ENCODE measurements at regions not wholly inside any gene's neighbourhood (a gene's known extent, or its start where the extent isn't known, plus 50 kb on each side); places are given as distances from the start of the nearest gene placed in this dataset.

- Histone ChIP-seq H3K27me3 (ENCODE audit: insufficient read depth, low read length) (no peaks in the 10 kb centered on the region), H3K4me3 (ENCODE audit: low read length) (no peak overlapping the region), H3K36me3 (ENCODE audit: insufficient read depth, low read depth, low read length) (no peaks in the 10 kb centered on the region), H3K9ac (ENCODE audit: low read depth, low read length) (no peak overlapping the region), H3K27ac (ENCODE audit: low read length) (no peak overlapping the region), H3K4me1 (ENCODE audit: insufficient read depth, low read length) (no peaks in the 10 kb centered on the region), H3K9me3 (ENCODE audit: insufficient read depth, low read depth, low read length) (no peaks in the 10 kb centered on the region)
Observed at GRCh38 chr7:115357703-115357999, 435.8 kb downstream of the MDFIC start.

GRCh38 chr7:115356999-115357702, 435.3 kb downstream of the MDFIC start:
- Histone ChIP-seq H3K27ac (ENCODE audit: low read length) (no peak overlapping the region), H3K27me3 (ENCODE audit: insufficient read depth, low read length) (no peaks in the 10 kb centered on the region), H3K9ac (ENCODE audit: low read depth, low read length) (no peak overlapping the region), H3K4me3 (ENCODE audit: low read length) (no peak overlapping the region), H3K36me3 (ENCODE audit: insufficient read depth, low read depth, low read length) (no peaks in the 10 kb centered on the region), H3K9me3 (ENCODE audit: insufficient read depth, low read depth, low read length) (no peaks in the 10 kb centered on the region), H3K4me1 (ENCODE audit: insufficient read depth, low read length) (no peaks in the 10 kb centered on the region)

- Histone ChIP-seq H3K4me3 (ENCODE audit: low read length) (no peak overlapping the region), H3K27ac (ENCODE audit: low read length) (no peak overlapping the region), H3K9ac (ENCODE audit: low read depth, low read length) (no peak overlapping the region), H3K27me3 (ENCODE audit: insufficient read depth, low read length) (no peaks in the 10 kb centered on the region), H3K36me3 (ENCODE audit: insufficient read depth, low read depth, low read length) (no peaks in the 10 kb centered on the region), H3K9me3 (ENCODE audit: insufficient read depth, low read depth, low read length) (no peaks in the 10 kb centered on the region), H3K4me1 (ENCODE audit: insufficient read depth, low read length) (no peaks in the 10 kb centered on the region)
Observed at GRCh38 chr7:115356139-115356746, 434.3 kb downstream of the MDFIC start.

- no peaks in the 10 kb centered on the region for H3K36me3 ChIP-seq (ENCODE audit: insufficient read depth, low read depth, low read length)
- H3K27me3 ChIP-seq (ENCODE audit: insufficient read depth, low read length), result no peaks in the 10 kb centered on the region
- H3K4me1 ChIP-seq (ENCODE audit: insufficient read depth, low read length), result no peaks in the 10 kb centered on the region
- H3K9ac ChIP-seq (ENCODE audit: low read depth, low read length), result no peak overlapping the region
- no peak overlapping the region for H3K27ac ChIP-seq (ENCODE audit: low read length)
- no peak overlapping the region for H3K4me3 ChIP-seq (ENCODE audit: low read length)
- H3K9me3 ChIP-seq (ENCODE audit: insufficient read depth, low read depth, low read length), result no peaks in the 10 kb centered on the region
Observed at GRCh38 chr7:115354925-115355324, 433.0 kb downstream of the MDFIC start.

- no peaks in the 10 kb centered on the region for H3K27me3 ChIP-seq (ENCODE audit: insufficient read depth, low read length)
- no peak overlapping the region for H3K4me3 ChIP-seq (ENCODE audit: low read length)
- no peaks in the 10 kb centered on the region for H3K36me3 ChIP-seq (ENCODE audit: insufficient read depth, low read depth, low read length)
- no peaks in the 10 kb centered on the region for H3K9me3 ChIP-seq (ENCODE audit: insufficient read depth, low read depth, low read length)
- H3K9ac ChIP-seq (ENCODE audit: low read depth, low read length), result no peak overlapping the region
- no peak overlapping the region for H3K27ac ChIP-seq (ENCODE audit: low read length)
- no peaks in the 10 kb centered on the region for H3K4me1 ChIP-seq (ENCODE audit: insufficient read depth, low read length)
Observed at GRCh38 chr7:115352375-115352774, 430.5 kb downstream of the MDFIC start.

- Histone ChIP-seq H3K9ac (ENCODE audit: low read depth, low read length) (no peak overlapping the region), H3K27me3 (ENCODE audit: insufficient read depth, low read length) (no peaks in the 10 kb centered on the region), H3K4me1 (ENCODE audit: insufficient read depth, low read length) (no peaks in the 10 kb centered on the region), H3K36me3 (ENCODE audit: insufficient read depth, low read depth, low read length) (no peaks in the 10 kb centered on the region), H3K27ac (ENCODE audit: low read length) (no peak overlapping the region), H3K9me3 (ENCODE audit: insufficient read depth, low read depth, low read length) (no peaks in the 10 kb centered on the region), H3K4me3 (ENCODE audit: low read length) (no peak overlapping the region)
Observed at GRCh38 chr7:115350764-115351163, 428.9 kb downstream of the MDFIC start.

- no peak overlapping the region for H3K9ac ChIP-seq (ENCODE audit: low read depth, low read length)
- H3K4me3 ChIP-seq (ENCODE audit: low read length), result no peak overlapping the region
- H3K4me1 ChIP-seq (ENCODE audit: insufficient read depth, low read length), result no peaks in the 10 kb centered on the region
- H3K27me3 ChIP-seq (ENCODE audit: insufficient read depth, low read length), result no peaks in the 10 kb centered on the region
- H3K36me3 ChIP-seq (ENCODE audit: insufficient read depth, low read depth, low read length), result no peaks in the 10 kb centered on the region
- H3K9me3 ChIP-seq (ENCODE audit: insufficient read depth, low read depth, low read length), result no peaks in the 10 kb centered on the region
- H3K27ac ChIP-seq (ENCODE audit: low read length), result no peak overlapping the region
Observed at GRCh38 chr7:115349635-115350034, 427.7 kb downstream of the MDFIC start.

GRCh38 chr7:115346685-115347084, 424.8 kb downstream of the MDFIC start:
- no peaks in the 10 kb centered on the region for H3K27me3 ChIP-seq (ENCODE audit: insufficient read depth, low read length)
- H3K36me3 ChIP-seq (ENCODE audit: insufficient read depth, low read depth, low read length), result no peaks in the 10 kb centered on the region
- H3K9ac ChIP-seq (ENCODE audit: low read depth, low read length), result no peak overlapping the region
- H3K4me1 ChIP-seq (ENCODE audit: insufficient read depth, low read length), result no peaks in the 10 kb centered on the region
- no peaks in the 10 kb centered on the region for H3K9me3 ChIP-seq (ENCODE audit: insufficient read depth, low read depth, low read length)
- H3K4me3 ChIP-seq (ENCODE audit: low read length), result no peak overlapping the region
- no peak overlapping the region for H3K27ac ChIP-seq (ENCODE audit: low read length)

- no peaks in the 10 kb centered on the region for H3K9me3 ChIP-seq (ENCODE audit: insufficient read depth, low read depth, low read length)
- no peaks in the 10 kb centered on the region for H3K4me1 ChIP-seq (ENCODE audit: insufficient read depth, low read length)
- H3K4me3 ChIP-seq (ENCODE audit: low read length), result no peak overlapping the region
- H3K9ac ChIP-seq (ENCODE audit: low read depth, low read length), result no peak overlapping the region
- no peak overlapping the region for H3K27ac ChIP-seq (ENCODE audit: low read length)
- no peaks in the 10 kb centered on the region for H3K36me3 ChIP-seq (ENCODE audit: insufficient read depth, low read depth, low read length)
- H3K27me3 ChIP-seq (ENCODE audit: insufficient read depth, low read length), result no peaks in the 10 kb centered on the region
Observed at GRCh38 chr7:115340828-115341227, 418.9 kb downstream of the MDFIC start.

GRCh38 chr7:115338016-115338415, 416.1 kb downstream of the MDFIC start:
- Histone ChIP-seq H3K4me1 (ENCODE audit: insufficient read depth, low read length) (no peaks in the 10 kb centered on the region), H3K9ac (ENCODE audit: low read depth, low read length) (no peak overlapping the region), H3K27me3 (ENCODE audit: insufficient read depth, low read length) (no peaks in the 10 kb centered on the region), H3K36me3 (ENCODE audit: insufficient read depth, low read depth, low read length) (no peaks in the 10 kb centered on the region), H3K4me3 (ENCODE audit: low read length) (no peak overlapping the region), H3K27ac (ENCODE audit: low read length) (no peak overlapping the region), H3K9me3 (ENCODE audit: insufficient read depth, low read depth, low read length) (no peaks in the 10 kb centered on the region)

GRCh38 chr7:115332691-115333090, 410.8 kb downstream of the MDFIC start:
- Histone ChIP-seq H3K36me3 (ENCODE audit: insufficient read depth, low read depth, low read length) (no peaks in the 10 kb centered on the region), H3K4me1 (ENCODE audit: insufficient read depth, low read length) (no peaks in the 10 kb centered on the region), H3K9ac (ENCODE audit: low read depth, low read length) (no peak overlapping the region)

GRCh38 chr7:115329006-115329405, 407.1 kb downstream of the MDFIC start:
- H3K27me3 ChIP-seq (ENCODE audit: insufficient read depth, low read length), result no peaks in the 10 kb centered on the region

More at GRCh38 chr7:115332691-115333090, 410.8 kb downstream of the MDFIC start:
- no peak overlapping the region for H3K4me3 ChIP-seq (ENCODE audit: low read length)
- H3K9me3 ChIP-seq (ENCODE audit: insufficient read depth, low read depth, low read length), result no peaks in the 10 kb centered on the region
- no peak overlapping the region for H3K27ac ChIP-seq (ENCODE audit: low read length)
- H3K27me3 ChIP-seq (ENCODE audit: insufficient read depth, low read length), result no peaks in the 10 kb centered on the region

More at GRCh38 chr7:115329006-115329405, 407.1 kb downstream of the MDFIC start:
- Histone ChIP-seq H3K27ac (ENCODE audit: low read length) (no peak overlapping the region), H3K9me3 (ENCODE audit: insufficient read depth, low read depth, low read length) (no peaks in the 10 kb centered on the region), H3K9ac (ENCODE audit: low read depth, low read length) (no peak overlapping the region), H3K4me3 (ENCODE audit: low read length) (no peak overlapping the region), H3K4me1 (ENCODE audit: insufficient read depth, low read length) (no peaks in the 10 kb centered on the region), H3K36me3 (ENCODE audit: insufficient read depth, low read depth, low read length) (no peaks in the 10 kb centered on the region)
